ENCODE measurements at regions not wholly inside any gene's neighbourhood (a gene's known extent, or its start where the extent isn't known, plus 50 kb on each side); places are given as distances from the start of the nearest gene placed in this dataset.

- DNase-seq (ENCODE audit: low read depth in 2 of 3, low spot score in 2 of 3): no peak
These were observed 549.4 kb upstream of the HS6ST1 start for GRCh38 chr2:128867936-128868636.

GRCh38 chr2:128868686-128869551, 550.3 kb upstream of the HS6ST1 start:
- no peak for DNase-seq (ENCODE audit: low read depth in 2 of 3, low spot score in 2 of 3)

GRCh38 chr2:128874608-128875007, 555.9 kb upstream of the HS6ST1 start:
- no peak for DNase-seq (ENCODE audit: low read depth in 2 of 3, low spot score in 2 of 3)

- DNase-seq (ENCODE audit: low read depth in 2 of 3, low spot score in 2 of 3): no peak
These were observed 558.6 kb upstream of the HS6ST1 start for GRCh38 chr2:128876986-128877983.

- DNase-seq (ENCODE audit: low read depth in 2 of 3, low spot score in 2 of 3): no peak
These were observed 560.5 kb upstream of the HS6ST1 start for GRCh38 chr2:128879161-128879560.

- no peak for DNase-seq (ENCODE audit: low read depth in 2 of 3, low spot score in 2 of 3)
These were observed 576.2 kb upstream of the HS6ST1 start for GRCh38 chr2:128894896-128895295.

- peak in 1 of 3 donors; percentile 1 for DNase-seq (ENCODE audit: low read depth in 2 of 3, low spot score in 2 of 3)
These were observed 583.1 kb upstream of the HS6ST1 start for GRCh38 chr2:128901572-128902391.

- DNase-seq (ENCODE audit: low read depth in 2 of 3, low spot score in 2 of 3): no peak
These were observed 585.0 kb upstream of the HS6ST1 start for GRCh38 chr2:128903637-128904036.

- no peak for DNase-seq (ENCODE audit: low read depth in 2 of 3, low spot score in 2 of 3)
These were observed 592.6 kb upstream of the HS6ST1 start for GRCh38 chr2:128911276-128911675.

- no peak for DNase-seq (ENCODE audit: low read depth in 2 of 3, low spot score in 2 of 3)
These were observed 595.7 kb upstream of the HS6ST1 start for GRCh38 chr2:128914320-128914719.

GRCh38 chr2:128921751-128922150, 603.1 kb upstream of the HS6ST1 start:
- DNase-seq (ENCODE audit: low read depth in 2 of 3, low spot score in 2 of 3): no peak

- DNase-seq (ENCODE audit: low read depth in 2 of 3, low spot score in 2 of 3): no peak
These were observed 603.5 kb upstream of the HS6ST1 start for GRCh38 chr2:128922154-128922553.

- DNase-seq (ENCODE audit: low read depth in 2 of 3, low spot score in 2 of 3): no peak
These were observed 607.0 kb upstream of the HS6ST1 start for GRCh38 chr2:128925631-128926030.

GRCh38 chr2:128930101-128930500, 611.4 kb upstream of the HS6ST1 start:
- no peak for DNase-seq (ENCODE audit: low read depth in 2 of 3, low spot score in 2 of 3)

- DNase-seq (ENCODE audit: low read depth in 2 of 3, low spot score in 2 of 3): no peak
These were observed 621.7 kb upstream of the HS6ST1 start for GRCh38 chr2:128940378-128940777.

GRCh38 chr2:128941751-128942150, 623.1 kb upstream of the HS6ST1 start:
- no peak for DNase-seq (ENCODE audit: low read depth in 2 of 3, low spot score in 2 of 3)

GRCh38 chr2:128949360-128949759, 630.7 kb upstream of the HS6ST1 start:
- DNase-seq (ENCODE audit: low read depth in 2 of 3, low spot score in 2 of 3): no peak

GRCh38 chr2:128950758-128951157, 632.1 kb upstream of the HS6ST1 start:
- DNase-seq (ENCODE audit: low read depth in 2 of 3, low spot score in 2 of 3): no peak

- DNase-seq (ENCODE audit: low read depth in 2 of 3, low spot score in 2 of 3): no peak
These were observed 639.6 kb upstream of the HS6ST1 start for GRCh38 chr2:128958241-128958640.

GRCh38 chr2:128967646-128968045, 649.0 kb upstream of the HS6ST1 start:
- no peak for DNase-seq (ENCODE audit: low read depth in 2 of 3, low spot score in 2 of 3)

All from hematopoietic multipotent progenitor cell (in vitro differentiated cells).